ENCODE measurements at regions not wholly inside any gene's neighbourhood (a gene's known extent, or its start where the extent isn't known, plus 50 kb on each side); places are given as distances from the start of the nearest gene placed in this dataset.

DNA sequence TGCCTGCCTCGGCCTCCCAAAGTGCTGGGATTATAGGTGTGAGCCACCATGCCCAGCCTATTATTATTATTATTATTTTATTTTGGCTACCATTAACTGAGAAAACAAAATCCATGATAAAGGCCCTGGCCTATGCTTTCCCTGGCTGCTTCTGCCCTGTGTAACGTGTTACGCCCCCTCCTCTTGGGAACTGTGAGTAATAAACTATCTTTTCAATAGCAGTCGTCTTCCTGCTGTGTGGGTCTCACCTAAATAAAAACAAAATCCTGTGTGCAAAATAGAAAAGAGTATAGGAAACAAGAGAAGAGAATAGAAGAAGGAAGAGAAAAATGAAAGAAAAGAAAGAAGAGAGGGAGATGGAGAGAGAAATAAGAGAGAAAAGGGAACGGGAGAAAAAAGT lies 237.0 kb downstream of the MIAT start:
- no peak for ATAC-seq

- peak; percentile 70 for ATAC-seq
Measured at GRCh38 chr22:26894766-26895485, 237.5 kb downstream of the MIAT start.

DNA sequence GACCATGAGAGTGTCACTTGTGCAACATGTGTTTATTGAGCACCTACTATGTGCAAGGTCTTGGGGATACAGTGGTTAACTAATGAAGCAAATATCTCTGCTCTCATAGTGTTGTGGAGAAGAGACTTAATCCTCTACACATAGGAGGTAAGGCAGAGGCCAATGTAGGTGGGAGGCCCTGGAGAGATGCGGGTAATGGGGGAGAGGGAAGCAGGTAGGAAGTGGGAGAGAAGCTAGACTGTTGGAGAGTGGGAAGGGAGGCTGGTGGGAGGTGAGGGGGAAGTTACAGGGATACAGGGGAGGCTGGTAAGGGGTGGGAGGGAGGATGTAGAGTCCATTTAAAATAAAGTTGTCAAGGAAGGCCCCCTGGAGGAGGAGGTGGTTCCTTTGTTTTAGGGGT lies 240.0 kb downstream of the MIAT start:
- ATAC-seq, result no peak

DNA sequence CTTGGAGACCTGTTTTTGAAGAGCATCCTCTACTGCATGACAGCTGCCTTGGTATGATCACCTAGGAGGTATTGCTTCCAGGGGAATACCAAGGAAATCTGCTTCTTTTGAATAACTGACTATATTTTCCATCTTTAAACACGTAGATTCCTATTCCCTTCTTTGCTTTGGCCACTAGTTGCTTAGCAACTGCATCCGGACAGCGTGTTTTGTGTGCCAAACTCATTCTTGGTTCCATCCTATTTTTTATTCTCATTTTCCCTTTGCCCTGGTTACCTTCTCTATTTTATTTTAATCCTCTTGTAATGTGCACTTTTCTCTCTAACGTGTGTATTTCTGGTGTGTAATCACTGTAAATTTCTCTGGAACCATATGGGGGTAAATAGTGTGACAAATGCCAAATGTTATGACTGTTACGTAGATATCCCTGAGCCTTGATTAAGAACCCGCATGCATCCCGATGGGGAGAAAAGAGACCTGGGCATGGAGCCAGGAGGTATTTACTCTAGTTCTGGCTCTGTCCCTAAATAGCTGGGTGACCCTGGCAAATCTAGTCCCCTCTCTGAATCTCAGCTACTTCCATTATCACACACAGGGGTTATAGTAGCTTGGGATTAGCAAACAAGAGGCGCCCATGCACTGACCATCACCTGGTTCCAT lies 241.7 kb downstream of the MIAT start:
- no peak for ATAC-seq

DNA sequence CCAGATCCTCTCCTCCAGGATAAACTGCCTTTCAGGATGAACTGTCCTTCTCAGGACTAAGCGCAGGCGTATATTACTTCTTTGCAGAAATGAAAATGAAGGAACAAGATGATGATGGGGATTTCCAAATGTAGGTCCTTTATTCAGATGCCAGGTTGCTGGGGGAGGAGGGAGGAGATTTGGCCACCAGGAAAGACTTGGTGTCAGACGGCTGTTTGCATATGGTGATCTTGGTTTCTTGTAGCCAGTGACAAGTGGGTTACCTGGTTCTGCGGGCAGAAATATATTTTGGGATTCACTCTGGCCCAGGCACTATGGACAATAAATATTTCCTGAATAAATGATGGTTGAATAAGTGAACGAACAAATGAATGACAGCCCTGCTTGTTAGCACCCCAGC lies 243.4 kb downstream of the MIAT start:
- no peak for ATAC-seq

- ATAC-seq, result no peak
Measured at GRCh38 chr22:26901198-26901816, 243.9 kb downstream of the MIAT start.

- ATAC-seq, result no peak
Measured at GRCh38 chr22:26902401-26903029, 245.1 kb downstream of the MIAT start.

DNA sequence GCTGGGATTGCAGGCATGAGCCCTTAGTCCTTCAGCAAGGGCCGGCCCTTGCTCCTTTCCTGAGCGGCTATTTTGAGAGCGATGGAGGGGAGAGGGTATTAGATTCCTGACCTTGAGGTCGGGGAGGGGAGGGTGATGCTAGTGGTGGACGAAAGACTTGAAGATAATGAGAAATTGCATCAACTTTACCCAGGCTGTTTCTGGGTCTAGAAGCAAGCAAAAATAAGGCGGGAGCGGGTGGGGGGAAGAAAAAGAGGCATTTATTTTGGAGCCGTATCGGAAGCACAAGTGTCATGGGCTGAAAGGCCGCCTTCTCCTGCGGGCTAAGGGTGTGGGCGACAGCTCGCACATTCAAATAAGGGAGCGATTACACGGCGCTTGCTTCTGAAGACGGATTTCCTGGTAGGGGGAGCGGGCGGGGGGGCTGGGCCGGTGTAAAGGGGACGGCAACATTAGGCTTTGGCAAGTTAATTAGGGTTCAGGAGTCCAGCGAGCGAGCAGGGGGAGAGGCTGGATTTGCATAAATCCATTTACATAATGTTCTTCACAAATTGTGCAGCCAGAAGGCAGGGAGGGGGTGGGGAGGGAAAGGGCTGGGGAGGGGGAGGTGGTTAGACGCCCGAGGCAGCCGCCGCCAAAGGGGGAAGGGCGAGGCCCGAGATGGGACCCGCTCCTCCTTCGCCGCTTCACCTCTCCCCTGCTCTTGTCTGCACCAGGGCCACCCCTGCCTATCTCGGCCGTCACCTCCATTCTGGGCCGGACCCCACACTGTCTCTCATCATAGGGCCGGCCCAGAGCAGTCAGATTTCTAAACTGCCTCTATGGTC lies 245.9 kb downstream of the MIAT start:
- peak; percentile 32 for ATAC-seq

- ATAC-seq, result no peak
Measured at GRCh38 chr22:26904483-26904882, 247.1 kb downstream of the MIAT start.

DNA sequence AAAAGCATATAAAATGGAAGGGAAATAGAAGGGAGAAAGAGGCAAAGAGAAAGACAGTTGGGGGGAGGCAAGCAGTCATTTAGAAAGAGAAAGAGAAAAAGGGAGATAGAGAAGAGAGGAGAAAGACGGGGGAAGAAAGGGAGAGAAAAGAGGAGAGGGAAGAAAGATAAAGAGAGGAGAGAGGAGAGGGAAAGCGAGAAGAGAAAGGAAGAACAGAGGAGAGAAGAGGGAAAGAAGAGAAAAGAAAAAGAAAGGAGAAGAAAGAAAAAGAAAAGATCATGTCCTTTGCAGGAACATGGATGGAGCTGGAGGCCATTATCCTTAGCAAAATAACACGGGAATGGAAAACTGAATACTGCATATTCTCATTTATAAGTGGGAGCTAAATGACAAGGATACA lies 247.7 kb downstream of the MIAT start:
- no peak for ATAC-seq

DNA sequence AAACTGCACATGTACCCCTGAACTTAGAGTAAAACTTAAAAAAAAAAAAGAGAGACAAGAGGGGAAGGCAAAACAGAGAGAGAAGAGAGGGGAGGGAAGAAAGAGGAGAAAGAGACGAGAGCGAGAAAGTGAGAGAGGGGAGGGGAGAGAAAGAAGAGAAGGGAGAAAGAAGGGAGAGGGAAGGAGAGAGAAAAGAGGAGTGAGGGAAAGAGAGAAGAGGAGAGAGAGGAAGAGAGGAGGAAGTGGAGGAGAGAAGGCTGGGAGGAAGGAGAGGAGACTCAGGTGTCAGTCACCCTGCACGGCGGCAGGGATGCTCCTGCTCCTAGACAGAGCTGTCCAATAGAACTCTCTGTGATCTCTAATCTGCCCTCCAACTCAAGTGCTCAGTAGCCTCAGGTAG lies 248.3 kb downstream of the MIAT start:
- no peak for ATAC-seq

GRCh38 chr22:26906464-26906863 lies 249.1 kb downstream of the MIAT start:
- ATAC-seq, result no peak

DNA sequence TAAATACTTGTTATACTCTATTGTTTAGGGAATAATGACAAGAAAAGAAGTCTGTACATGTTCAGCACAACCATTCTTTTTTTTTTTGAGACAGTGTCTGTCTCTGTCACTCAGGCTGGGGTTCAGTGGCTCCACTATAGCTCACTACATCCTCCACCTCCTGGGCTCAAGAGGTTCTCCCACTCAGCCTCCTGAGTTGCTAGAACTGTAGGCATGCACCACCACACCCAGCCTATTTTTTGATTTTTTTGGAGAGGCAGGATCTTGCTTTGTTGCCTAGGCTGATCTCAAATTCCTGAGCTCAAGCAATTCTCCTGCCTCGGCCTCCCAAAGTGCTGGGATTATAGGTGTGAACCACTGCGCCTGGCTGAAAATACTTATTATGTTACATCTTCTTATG lies 250.0 kb downstream of the MIAT start:
- no peak for ATAC-seq

DNA sequence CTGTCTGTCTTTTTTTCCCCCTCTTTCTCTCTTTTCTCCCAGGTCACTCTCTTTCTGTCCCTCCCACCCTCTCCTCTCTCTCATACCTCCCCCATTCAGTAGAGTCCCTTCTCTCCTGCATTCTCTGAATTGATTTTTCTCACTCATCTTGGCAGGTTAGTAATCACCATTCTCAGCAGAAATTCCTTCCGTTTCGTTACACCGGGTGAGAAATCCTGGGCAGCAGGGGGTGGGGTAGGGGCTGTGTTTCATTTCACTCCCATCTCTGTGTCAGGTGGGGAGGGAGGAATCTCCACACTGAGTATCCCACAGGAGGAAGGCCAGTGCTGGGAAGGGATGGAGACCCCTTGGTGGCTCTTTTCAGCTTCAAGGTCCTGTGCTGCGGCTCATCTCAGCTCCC lies 253.5 kb downstream of the MIAT start:
- ATAC-seq, result no peak

GRCh38 chr22:26912655-26913345 lies 255.4 kb downstream of the MIAT start:
- no peak for ATAC-seq

DNA sequence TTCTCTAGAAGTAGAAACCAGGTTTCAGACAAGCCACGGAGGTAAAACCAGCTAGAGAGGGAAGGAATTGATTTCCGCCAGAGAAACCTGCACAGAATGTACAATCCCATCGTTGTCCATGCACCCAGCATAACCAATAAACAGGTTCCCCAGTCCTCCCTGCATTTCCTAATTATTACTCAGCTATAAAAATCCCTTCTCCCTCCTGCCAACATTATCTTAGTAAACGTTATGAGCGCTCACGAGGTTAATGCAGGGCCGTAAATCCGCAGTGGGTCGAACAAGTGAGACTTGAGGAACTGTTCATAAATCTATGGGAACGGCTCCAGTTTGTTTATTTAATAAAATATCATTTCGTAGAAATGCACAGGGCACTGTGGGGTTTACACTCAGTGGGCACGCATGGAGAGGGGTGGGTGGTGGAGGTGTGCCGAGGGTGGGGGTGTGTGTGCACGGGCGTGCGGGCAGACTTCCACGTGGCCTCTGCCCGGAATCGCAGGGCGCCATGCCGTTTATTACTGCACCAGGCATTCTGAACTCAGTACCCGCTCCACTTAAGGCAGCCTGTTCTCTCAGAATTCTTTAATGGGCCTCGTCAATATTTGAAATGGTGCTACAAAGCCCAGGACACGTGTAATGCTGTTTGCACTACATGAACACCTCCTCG lies 257.3 kb downstream of the MIAT start:
- ATAC-seq, result no peak

DNA sequence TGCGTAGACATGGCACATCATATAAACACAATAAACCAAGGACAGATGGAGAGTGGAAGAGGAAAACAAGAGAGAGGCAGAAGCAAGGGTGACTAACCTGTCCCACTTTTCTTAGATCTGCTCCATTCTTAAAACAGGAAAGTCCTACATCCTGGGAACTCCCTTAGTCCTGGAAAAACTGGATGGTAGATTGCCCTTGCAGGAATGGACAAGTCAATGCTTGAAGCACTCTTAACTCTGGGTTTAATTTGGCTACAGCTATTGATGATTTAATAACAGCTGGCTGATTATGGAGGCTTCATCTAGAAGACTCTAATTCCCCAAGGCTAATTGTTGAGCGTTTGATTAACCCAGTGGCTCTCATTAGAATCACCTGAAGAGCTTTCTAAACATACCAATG lies 258.8 kb downstream of the MIAT start:
- no peak for ATAC-seq

DNA sequence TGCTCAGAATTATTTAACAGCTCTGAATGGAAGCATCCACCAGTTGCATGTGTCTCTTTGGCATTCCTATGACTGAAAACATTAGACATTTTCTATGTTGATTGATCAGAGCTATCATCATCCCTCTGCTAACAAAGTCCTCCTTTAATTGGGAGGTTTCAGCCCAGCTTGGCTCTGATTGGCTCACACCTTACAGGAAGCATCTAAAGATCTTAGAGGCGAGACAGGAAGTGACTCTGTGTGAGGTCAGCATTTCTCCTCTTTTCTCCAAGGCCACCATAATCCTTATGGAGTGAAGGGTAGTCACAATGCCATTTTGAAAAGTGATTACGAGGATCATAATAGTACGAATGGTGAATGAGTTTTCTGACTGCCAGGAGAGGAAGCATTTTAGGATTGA lies 260.8 kb downstream of the MIAT start:
- no peak for ATAC-seq

DNA sequence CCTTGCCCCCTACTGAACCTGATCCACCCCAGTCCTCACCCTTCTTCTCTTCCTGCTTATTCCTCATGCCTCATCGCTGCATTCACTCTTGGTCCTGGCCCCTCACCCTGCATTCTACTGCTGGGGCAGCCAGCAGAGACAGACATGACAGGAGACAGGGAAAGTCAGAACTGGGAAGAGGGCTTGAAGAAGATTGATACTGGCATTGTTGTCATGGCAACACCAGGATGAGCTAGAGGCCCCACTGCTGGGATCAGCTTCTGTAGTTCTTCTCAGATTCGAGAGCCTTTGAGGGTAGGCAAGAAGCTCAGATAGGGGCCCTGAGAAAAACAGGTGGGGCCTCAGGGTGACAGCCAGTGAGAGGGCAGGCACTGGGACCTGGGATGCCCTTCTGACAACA lies 264.3 kb downstream of the MIAT start:
- no peak for ATAC-seq

GRCh38 chr22:26922806-26923205 lies 265.4 kb downstream of the MIAT start:
- ATAC-seq, result no peak

DNA sequence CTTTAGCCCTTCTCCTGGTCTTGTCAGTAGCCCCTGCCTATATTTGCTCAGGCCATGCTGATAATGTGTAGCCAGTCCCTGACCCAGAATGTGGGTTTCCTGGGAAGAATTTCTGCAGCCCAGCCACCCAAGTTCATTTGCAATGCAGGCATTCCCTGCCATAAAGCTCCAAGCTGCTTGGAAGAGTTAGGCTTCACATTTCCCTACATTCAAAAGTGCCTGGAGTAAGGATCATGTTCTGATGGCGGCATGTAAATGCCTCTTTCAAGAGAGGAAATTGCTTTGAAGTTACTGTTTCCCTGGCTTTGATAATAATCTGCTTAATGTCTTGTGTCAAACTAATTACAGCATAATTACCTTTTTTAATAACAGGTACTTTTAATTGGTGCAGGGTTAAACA lies 266.1 kb downstream of the MIAT start:
- no peak for ATAC-seq

- no peak for ATAC-seq
Measured at GRCh38 chr22:26927821-26928220, 270.4 kb downstream of the MIAT start.
